H1 (cell line): ENCODE measurements at regions not wholly inside any gene's neighbourhood (a gene's known extent, or its start where the extent isn't known, plus 50 kb on each side); places are given as distances from the start of the nearest gene placed in this dataset.

Source experiments
- BCL11A ChIP-seq, 2 experiments: IDR thresholded peaks; one replicate each; pipeline ENCODE4 v1.6.1; 2011; ENCODE audit warnings: low read depth in 2 of 2, low read length in 2 of 2, mild to moderate bottlenecking in 2 of 2
- PHF8 ChIP-seq: fragments of 200-600 bp; sonication (generic); conservative IDR thresholded peaks from 2 replicates; pipeline ENCODE4 v1.7.1; 2012; ENCODE audit warnings: low read depth, mild to moderate bottlenecking, inconsistent platforms, low read length, moderate library complexity
- RNF2 ChIP-seq: fragments of 200-900, 300-1000 bp; sonication (generic); IDR thresholded peaks from 2 replicates; pipeline ENCODE4 v1.7.1; 2016; ENCODE audit warnings: borderline replicate concordance, low read depth, mild to moderate bottlenecking, antibody characterized with exemption, low read length; ENCODE audit not compliant: poor library complexity, severe bottlenecking; ENCODE audit errors: missing control alignments

- TF ChIP-seq RNF2 (no peak), PHF8 (no peak), BCL11A (IDR thresholded peaks at IDR 0.05; ENCODE audit: low read depth in 2 of 2, low read length in 2 of 2) (no peak)
- TF ChIP-seq, all 59 proteins: peak for 0
Observed at GRCh38 chr12:30417697-30418231, 277.9 kb downstream of the IPO8 start (continued).
